ENCODE measurements at regions not wholly inside any gene's neighbourhood (a gene's known extent, or its start where the extent isn't known, plus 50 kb on each side); places are given as distances from the start of the nearest gene placed in this dataset.

- TF ChIP-seq ZNF510 (tag by site-specific recombination; IDR thresholded peaks at IDR 0.05; ENCODE audit: insufficient replicate concordance) = no peak
- no peak for TF ChIP-seq ZNF211 (tag by site-specific recombination; IDR thresholded peaks at IDR 0.05; ENCODE audit: low read depth)
- TF ChIP-seq ZNF366 (tag by site-specific recombination; conservative IDR thresholded peaks at IDR 0.05) = no peak
- no peak for TF ChIP-seq IKZF3 (tag by site-specific recombination; IDR thresholded peaks at IDR 0.05)
- Histone ChIP-seq H3K9me3 (ENCODE audit: control insufficient read depth, insufficient read depth, low read depth, low read length) (no peaks in the 10 kb centered on the region), H3K27ac (ENCODE audit: extremely low read depth, low read depth, low read length) (no peak overlapping the region), H3K36me3 (ENCODE audit: control insufficient read depth in 2 of 2, insufficient read depth in 1 of 2, low read length in 2 of 2) (no peaks in the 10 kb centered on the region), H3K4me3 (ENCODE audit: low read depth, low read length) (no peak overlapping the region), H3K4me1 (ENCODE audit: control insufficient read depth, insufficient read depth, low read length) (no peaks in the 10 kb centered on the region)
- ChIA-PET POLR2A (no interaction called here), CTCF (no interaction called here)
Observed at GRCh38 chrX:121641560-121641959, 594.1 kb downstream of the GLUD2 start.

GRCh38 chrX:121642415-121642814 is 595.0 kb downstream of the GLUD2 start:
- no peak overlapping the region for H3K27ac ChIP-seq (ENCODE audit: extremely low read depth, low read depth, low read length)
- ChIA-PET CTCF (no interaction called here), POLR2A (no interaction called here)
- no peaks in the 10 kb centered on the region for H3K36me3 ChIP-seq (ENCODE audit: control insufficient read depth in 2 of 2, insufficient read depth in 1 of 2, low read length in 2 of 2)
- no peak overlapping the region for H3K4me3 ChIP-seq (ENCODE audit: low read depth, low read length)
- H3K4me1 ChIP-seq (ENCODE audit: control insufficient read depth, insufficient read depth, low read length) = no peaks in the 10 kb centered on the region
- TF ChIP-seq MYNN (tag by site-specific recombination; IDR thresholded peaks at IDR 0.05; ENCODE audit: borderline replicate concordance) (no peak), ZNF639 (tag by site-specific recombination; IDR thresholded peaks at IDR 0.05) (no peak), ATF2 (tag by site-specific recombination; IDR thresholded peaks at IDR 0.05; ENCODE audit: low read depth) (no peak), ZNF433 (tag by site-specific recombination; IDR thresholded peaks at IDR 0.05; ENCODE audit: low read depth) (no peak), ZNF76 (tag by site-specific recombination; IDR thresholded peaks at IDR 0.05; ENCODE audit: borderline replicate concordance, low read depth) (no peak), ZNF626 (tag by site-specific recombination; IDR thresholded peaks at IDR 0.05) (no peak), ZNF621 (tag by site-specific recombination; IDR thresholded peaks at IDR 0.05) (no peak), ZNF426 (tag by site-specific recombination; IDR thresholded peaks at IDR 0.05) (no peak), ZNF843 (tag by site-specific recombination; IDR thresholded peaks at IDR 0.05) (no peak), ZBTB26 (tag by site-specific recombination; optimal IDR thresholded peaks at IDR 0.05) (no peak), ZNF423 (tag by site-specific recombination; IDR thresholded peaks at IDR 0.05) (no peak), ZNF138 (tag by site-specific recombination; IDR thresholded peaks at IDR 0.05; ENCODE audit: borderline replicate concordance) (no peak), ZNF148 (tag by site-specific recombination; IDR thresholded peaks at IDR 0.05; ENCODE audit: borderline replicate concordance) (no peak), ZNF146 (tag by site-specific recombination; IDR thresholded peaks at IDR 0.05) (no peak), ZNF175 (tag by site-specific recombination; IDR thresholded peaks at IDR 0.05) (no peak), ZNF670 (tag by site-specific recombination; IDR thresholded peaks at IDR 0.05; ENCODE audit: low read depth) (no peak), YY1 (tag by site-specific recombination; IDR thresholded peaks at IDR 0.05) (no peak), HIC1 (tag by site-specific recombination; IDR thresholded peaks at IDR 0.05) (no peak)
- H3K9me3 ChIP-seq (ENCODE audit: control insufficient read depth, insufficient read depth, low read depth, low read length) = no peaks in the 10 kb centered on the region
